Neuronal stem cell (in vitro differentiated cells): ENCODE measurements at regions not wholly inside any gene's neighbourhood (a gene's known extent, or its start where the extent isn't known, plus 50 kb on each side); places are given as distances from the start of the nearest gene placed in this dataset.

Experiments used
- DNase-seq: peaks from one replicate; pipeline ENCODE4 v3.0.0-alpha.2; 2013; ENCODE audit warnings: low spot score
- H2AFZ ChIP-seq: one replicate; pipeline ENCODE4 v1.6.1; 2013; ENCODE audit warnings: mild to moderate bottlenecking, low read length, inconsistent platforms
- H2AK5ac ChIP-seq: 2 replicates; pipeline ENCODE4 v1.6.1; 2013; ENCODE audit warnings: low read depth, mild to moderate bottlenecking, inconsistent platforms, low read length, moderate library complexity, mixed read lengths
- H2BK120ac ChIP-seq: 2 replicates; pipeline ENCODE4 v1.6.1; 2013; ENCODE audit warnings: low read depth, mild to moderate bottlenecking, inconsistent platforms, low read length, moderate library complexity, mixed read lengths
- H2BK12ac ChIP-seq: one replicate; pipeline ENCODE4 v1.6.1; 2013; ENCODE audit warnings: low read length, inconsistent platforms
- H2BK15ac ChIP-seq: 2 replicates; pipeline ENCODE4 v1.6.1; 2013; ENCODE audit warnings: mild to moderate bottlenecking, low read length, inconsistent platforms, mixed read lengths
- H2BK5ac ChIP-seq: one replicate; pipeline ENCODE4 v1.6.1; 2013; ENCODE audit warnings: inconsistent platforms, mild to moderate bottlenecking, low read length, moderate library complexity
- H3K14ac ChIP-seq: one replicate; pipeline ENCODE4 v1.6.1; 2013; ENCODE audit warnings: low read length, inconsistent platforms
- H3K18ac ChIP-seq: 2 replicates; pipeline ENCODE4 v1.6.1; 2013; ENCODE audit warnings: low read length, inconsistent platforms
- H3K23ac ChIP-seq: 2 replicates; pipeline ENCODE4 v1.6.1; 2013; ENCODE audit warnings: low read depth, mild to moderate bottlenecking, mixed read lengths, low read length, inconsistent platforms; ENCODE audit not compliant: poor library complexity
- H3K27ac ChIP-seq: replicated peaks from 3 replicates; pipeline ENCODE4 v1.5.1; 2013; ENCODE audit warnings: low read length, inconsistent platforms
- H3K27me3 ChIP-seq, 3 experiments: 2 replicates each; pipeline ENCODE4 v1.6.1; 2013; ENCODE audit warnings: low read length in 3 of 3, mild to moderate bottlenecking in 2 of 3, inconsistent platforms in 1 of 3, low read depth in 1 of 3, mixed read lengths in 1 of 3, moderate library complexity in 1 of 3; ENCODE audit not compliant: control insufficient read depth in 3 of 3, insufficient read depth in 3 of 3
- H3K36me3 ChIP-seq, 2 donors: replicated peaks in 1 of 2; 2 replicates each; pipeline ENCODE4 v1.6.1; 2013; ENCODE audit warnings: low read length in 2 of 2; ENCODE audit not compliant: control insufficient read depth in 2 of 2, insufficient read depth in 2 of 2
- H3K4ac ChIP-seq: 2 replicates; pipeline ENCODE4 v1.6.1; 2013; ENCODE audit warnings: inconsistent platforms, mild to moderate bottlenecking, low read length, moderate library complexity
- H3K4me1 ChIP-seq, 2 donors: 1 replicate in 1 of 2; 2 replicates in 1 of 2; pipeline ENCODE4 v1.6.1; 2013; ENCODE audit warnings: low read length in 2 of 2, low read depth in 1 of 2; ENCODE audit not compliant: control insufficient read depth in 2 of 2, insufficient read depth in 1 of 2
- H3K4me2 ChIP-seq: one replicate; pipeline ENCODE4 v1.6.1; 2013; ENCODE audit warnings: mild to moderate bottlenecking, low read length, inconsistent platforms; ENCODE audit not compliant: insufficient read depth, poor library complexity, severe bottlenecking
- H3K4me3 ChIP-seq, 2 donors: 2 replicates each; pipeline ENCODE4 v1.5.1; 2013; ENCODE audit warnings: low read length in 2 of 2, mild to moderate bottlenecking in 2 of 2, inconsistent platforms in 1 of 2, moderate library complexity in 1 of 2
- H3K79me1 ChIP-seq: one replicate; pipeline ENCODE4 v1.6.1; 2013; ENCODE audit warnings: low read depth, mild to moderate bottlenecking, inconsistent platforms, low read length, moderate library complexity
- H3K9ac ChIP-seq: one replicate; pipeline ENCODE4 v1.6.1; 2013; ENCODE audit warnings: mild to moderate bottlenecking, low read depth, low read length, inconsistent platforms; ENCODE audit not compliant: poor library complexity
- H3K9me3 ChIP-seq, 2 donors: replicated peaks in 1 of 2; 2 replicates each; pipeline versions ENCODE3 to v1.6.1; 2013; ENCODE audit warnings: low read length in 2 of 2, mild to moderate bottlenecking in 2 of 2, inconsistent platforms in 1 of 2, low read depth in 1 of 2, mixed read lengths in 1 of 2, moderate library complexity in 1 of 2; ENCODE audit not compliant: control insufficient read depth in 2 of 2, insufficient read depth in 1 of 2
- H4K8ac ChIP-seq: one replicate; pipeline ENCODE4 v1.6.1; 2013; ENCODE audit warnings: low read depth, mild to moderate bottlenecking, inconsistent platforms, low read length, moderate library complexity
- H4K91ac ChIP-seq: one replicate; pipeline ENCODE4 v1.6.1; 2013; ENCODE audit warnings: low read length, low read depth, mild to moderate bottlenecking, inconsistent platforms; ENCODE audit not compliant: poor library complexity
- WGBS, 2 donors: extraction: QIAGEN DNeasy Blood & Tissue Kit; methylation state at CpG; one replicate each; pipeline ENCODE4 v1.1.7; 2013; ENCODE audit warnings: missing lambda C conversion rate in 2 of 2, mixed read lengths in 1 of 2; ENCODE audit not compliant: insufficient read length in 2 of 2, insufficient replicate concordance in 1 of 2; ENCODE audit errors: extremely low coverage in 2 of 2; 5-methylcytosine and 5-hydroxymethylcytosine counted together

GRCh38 chr9:105070176-105070575, 142.2 kb upstream of the ABCA1 start:
- no peak overlapping the region for H3K4ac ChIP-seq
- no peak overlapping the region for H3K27ac ChIP-seq
- WGBS, 2 donors, result no CpG with 5 or more reads among the region's 4 CpGs

GRCh38 chr9:105072476-105072875, 144.5 kb upstream of the ABCA1 start:
- Histone ChIP-seq H2BK15ac (no peak overlapping the region), H2AK5ac (no peak overlapping the region), H3K36me3 (no peaks in the 10 kb centered on the region), H3K4me3 (no peak overlapping the region), H3K4me2 (no peak overlapping the region), H4K8ac (no peak overlapping the region), H4K91ac (no peak overlapping the region), H3K9ac (no peak overlapping the region), H2BK12ac (no peak overlapping the region), H2BK5ac (no peak overlapping the region), H2BK120ac (no peak overlapping the region), H3K23ac (no peak overlapping the region), H3K18ac (no peak overlapping the region), H3K27ac (no peak overlapping the region), H3K79me1 (no peaks in the 10 kb centered on the region), H3K27me3 (no peaks in the 10 kb centered on the region), H3K4me1 (peaks cover 0 to 2% of the 10 kb centered on the region in 2 donors), H3K4ac (no peak overlapping the region), H2AFZ (no peak overlapping the region), H3K14ac (no peak overlapping the region), H3K9me3 (no peaks in the 10 kb centered on the region)
- no peak for DNase-seq

More at GRCh38 chr9:105070176-105070575, 142.2 kb upstream of the ABCA1 start:
- Histone ChIP-seq H3K14ac (no peak overlapping the region), H3K27me3 (no peaks in the 10 kb centered on the region), H3K9me3 (no peaks in the 10 kb centered on the region), H2AK5ac (no peak overlapping the region), H4K91ac (no peak overlapping the region), H3K23ac (no peak overlapping the region), H2BK15ac (no peak overlapping the region), H3K9ac (no peak overlapping the region), H2AFZ (no peak overlapping the region), H3K18ac (no peak overlapping the region), H3K4me2 (no peak overlapping the region), H3K79me1 (no peaks in the 10 kb centered on the region), H3K36me3 (no peaks in the 10 kb centered on the region), H2BK120ac (no peak overlapping the region), H3K4me3 (no peak overlapping the region), H4K8ac (no peak overlapping the region), H2BK5ac (no peak overlapping the region), H3K4me1 (peaks cover 0 to 2% of the 10 kb centered on the region in 2 donors), H2BK12ac (no peak overlapping the region)
- no peak for DNase-seq

- H3K4me2 ChIP-seq, result no peak overlapping the region
- no peak overlapping the region for H3K9ac ChIP-seq
- no peaks in the 10 kb centered on the region for H3K27me3 ChIP-seq
- no peak for DNase-seq
- H3K4me3 ChIP-seq, result no peak overlapping the region
- H2AFZ ChIP-seq, result no peak overlapping the region
- no peak overlapping the region for H3K18ac ChIP-seq
- no peaks in the 10 kb centered on the region for H3K79me1 ChIP-seq
- H4K91ac ChIP-seq, result no peak overlapping the region
- H2BK12ac ChIP-seq, result no peak overlapping the region
- no peak overlapping the region for H3K27ac ChIP-seq
- H3K36me3 ChIP-seq, result no peaks in the 10 kb centered on the region
- whole genome bisulfite sequencing, 2 donors, result no CpG with 5 or more reads among the region's 1 CpG
- H3K4me1 ChIP-seq, result peaks cover 0 to 2% of the 10 kb centered on the region in 2 donors
- no peak overlapping the region for H2BK15ac ChIP-seq
- H3K9me3 ChIP-seq, result no peaks in the 10 kb centered on the region
- no peak overlapping the region for H3K23ac ChIP-seq
- no peak overlapping the region for H2AK5ac ChIP-seq
- no peak overlapping the region for H3K14ac ChIP-seq
- no peak overlapping the region for H3K4ac ChIP-seq
- no peak overlapping the region for H2BK5ac ChIP-seq
- H4K8ac ChIP-seq, result no peak overlapping the region
- H2BK120ac ChIP-seq, result no peak overlapping the region
These were observed 145.2 kb upstream of the ABCA1 start for GRCh38 chr9:105073147-105073546.

- no peak for DNase-seq
- Histone ChIP-seq H3K4me1 (peaks cover 0 to 2% of the 10 kb centered on the region in 2 donors), H3K4ac (no peak overlapping the region), H3K18ac (no peak overlapping the region), H2BK12ac (no peak overlapping the region), H3K9ac (no peak overlapping the region), H2BK5ac (no peak overlapping the region), H3K4me3 (no peak overlapping the region), H3K9me3 (no peaks in the 10 kb centered on the region), H3K27me3 (no peaks in the 10 kb centered on the region), H4K91ac (no peak overlapping the region), H2AFZ (no peak overlapping the region), H3K23ac (no peak overlapping the region), H2AK5ac (no peak overlapping the region), H2BK15ac (no peak overlapping the region), H3K14ac (no peak overlapping the region), H3K36me3 (no peaks in the 10 kb centered on the region), H2BK120ac (no peak overlapping the region), H3K4me2 (no peak overlapping the region), H4K8ac (no peak overlapping the region), H3K27ac (no peak overlapping the region), H3K79me1 (no peaks in the 10 kb centered on the region)
- no CpG with 5 or more reads among the region's 2 CpGs for WGBS, 2 donors
These were observed 146.5 kb upstream of the ABCA1 start for GRCh38 chr9:105074491-105074890.
